ENCODE measurements at regions not wholly inside any gene's neighbourhood (a gene's known extent, or its start where the extent isn't known, plus 50 kb on each side); places are given as distances from the start of the nearest gene placed in this dataset.

- dilution Hi-C loops (cut with HindIII; ENCODE audit: low sequenced_read_pairs, unreplicated experiment): no loop called here
- no peak overlapping the region for H4K5ac ChIP-seq (ENCODE audit: low read depth, low read length)
- H2BK15ac ChIP-seq (ENCODE audit: low read depth, low read length): no peak overlapping the region
- no peak for DNase-seq
- H3K18ac ChIP-seq (ENCODE audit: low read depth, low read length): no peak overlapping the region
- no peak for ATAC-seq (ENCODE audit: low read depth)
- H4K91ac ChIP-seq (ENCODE audit: insufficient read depth, low read depth, low read length): no peak overlapping the region
- ChIA-PET CTCF (no interaction called here), POLR2A (ENCODE audit: unreplicated experiment) (no interaction called here)
- no peaks in the 10 kb centered on the region for H3K79me1 ChIP-seq (ENCODE audit: low read depth in 1 of 2, low read length in 2 of 2)
- H3K56ac ChIP-seq (ENCODE audit: extremely low read depth, insufficient read depth, low read length): no peak overlapping the region
- no peaks in the 10 kb centered on the region for H3K9me1 ChIP-seq (ENCODE audit: insufficient read depth, low read length)
- no peak overlapping the region for H2AK9ac ChIP-seq (replicated peaks; ENCODE audit: low read depth, low read length, poor library complexity)
- H3K4me2 ChIP-seq (ENCODE audit: low read depth, low read length): no peak overlapping the region
- no peaks in the 10 kb centered on the region for H4K20me1 ChIP-seq (ENCODE audit: insufficient read depth, low read length)
- H3K23ac ChIP-seq (ENCODE audit: low read depth, low read length): no peak overlapping the region
- no peak for TF ChIP-seq CHD1 (IDR thresholded peaks at IDR 0.05; ENCODE audit: low read depth, low read length)
- no peak for TF ChIP-seq RCOR1 (IDR thresholded peaks at IDR 0.05; ENCODE audit: insufficient replicate concordance, low read length)
- TF ChIP-seq MAFK (IDR thresholded peaks at IDR 0.05; ENCODE audit: low read depth, low read length): no peak
- no peak for TF ChIP-seq MAZ (IDR thresholded peaks at IDR 0.05; ENCODE audit: borderline replicate concordance, low read depth, low read length)
- no peak for TF ChIP-seq MXI1 (IDR thresholded peaks at IDR 0.05; ENCODE audit: borderline replicate concordance, low read depth, low read length)
- TF ChIP-seq USF2 (IDR thresholded peaks at IDR 0.05; ENCODE audit: low read depth, low read length): no peak
- TF ChIP-seq RAD21 (IDR thresholded peaks at IDR 0.05; ENCODE audit: low read length): no peak
- no peak for TF ChIP-seq BHLHE40 (IDR thresholded peaks at IDR 0.05; ENCODE audit: low read depth, low read length)
- no peak for TF ChIP-seq RFX5 (IDR thresholded peaks at IDR 0.05; ENCODE audit: low read depth, low read length)
- no peak for TF ChIP-seq FOS (IDR thresholded peaks at IDR 0.05; ENCODE audit: low read depth, low read length)
- no peak for TF ChIP-seq POLR2A (IDR thresholded peaks at IDR 0.05; ENCODE audit: low read depth, low read length)
- no peak for TF ChIP-seq CTCF (conservative IDR thresholded peaks at IDR 0.05; ENCODE audit: low read depth, low read length)
- no peak for TF ChIP-seq SMC3 (IDR thresholded peaks at IDR 0.05; ENCODE audit: low read depth, low read length)
- no peak for TF ChIP-seq CEBPB (IDR thresholded peaks at IDR 0.05; ENCODE audit: low read depth, low read length)
- no peak for TF ChIP-seq ELK1 (IDR thresholded peaks at IDR 0.05; ENCODE audit: borderline replicate concordance, low read depth, low read length)
- TF ChIP-seq NFE2L2 (IDR thresholded peaks at IDR 0.05; ENCODE audit: low read depth, low read length): no peak
- no peaks in the 10 kb centered on the region for H3K27me3 ChIP-seq (ENCODE audit: control insufficient read depth, insufficient read depth, low read length)
- H3K9me3 ChIP-seq (ENCODE audit: control insufficient read depth, insufficient read depth, low read length): no peaks in the 10 kb centered on the region
- H3K4me3 ChIP-seq (ENCODE audit: insufficient read depth, low read depth, low read length): no peak overlapping the region
- H3K14ac ChIP-seq (replicated peaks; ENCODE audit: low read depth, low read length): no peak overlapping the region
- intact Hi-C loops (cut with micrococcal nuclease): no loop called here
- H3K4ac ChIP-seq (ENCODE audit: low read depth, low read length): no peak overlapping the region
- H2BK20ac ChIP-seq (ENCODE audit: low read depth, low read length): no peak overlapping the region
- no peak overlapping the region for H2AK5ac ChIP-seq (ENCODE audit: low read depth, low read length)
- H2BK5ac ChIP-seq (ENCODE audit: low read depth, low read length, poor library complexity, severe bottlenecking): no peak overlapping the region
- no TSS peak for BruUV-seq (replicated peaks)
- H2BK120ac ChIP-seq (ENCODE audit: low read depth, low read length): no peak overlapping the region
- in situ Hi-C loops (cut with MboI; ENCODE audit: low sequenced_read_pairs): no loop called here
- no peaks in the 10 kb centered on the region for H3K4me1 ChIP-seq (ENCODE audit: control insufficient read depth, insufficient read depth, low read length)
- H4K8ac ChIP-seq (ENCODE audit: low read depth in 2 of 2, low read length in 2 of 2): no peak overlapping the region
- no peak overlapping the region for H3K9ac ChIP-seq (ENCODE audit: low read depth, low read length)
- no peak overlapping the region for H2AFZ ChIP-seq (replicated peaks; ENCODE audit: low read length, poor library complexity)
- no peaks in the 10 kb centered on the region for H3K36me3 ChIP-seq (ENCODE audit: control insufficient read depth, insufficient read depth, low read length)
- no peak overlapping the region for H3K27ac ChIP-seq (ENCODE audit: insufficient read depth, low read length)
Measured at GRCh38 chr11:80842246-80842645, 1401.4 kb upstream of the TENM4 start.
